Skeletal muscle tissue (tissue), 3 donors: ENCODE measurements at regions not wholly inside any gene's neighbourhood (a gene's known extent, or its start where the extent isn't known, plus 50 kb on each side); places are given as distances from the start of the nearest gene placed in this dataset.

ENCODE experiments used
- H3K27ac ChIP-seq: one replicate; pipeline ENCODE4 v1.7.0; 2013; ENCODE audit warnings: mild to moderate bottlenecking, low read depth, low read length, inconsistent platforms
- H3K27me3 ChIP-seq, 3 donors: one replicate each; pipeline ENCODE4 v1.7.0; 2013; ENCODE audit warnings: low read length in 3 of 3; ENCODE audit not compliant: control insufficient read depth in 3 of 3, insufficient read depth in 3 of 3
- H3K36me3 ChIP-seq, 3 donors: one replicate each; pipeline ENCODE4 v1.7.0; 2013; ENCODE audit warnings: low read length in 3 of 3; ENCODE audit not compliant: control insufficient read depth in 3 of 3, insufficient read depth in 3 of 3
- H3K4me1 ChIP-seq, 3 donors: one replicate each; pipeline ENCODE4 v1.7.0; 2013; ENCODE audit warnings: low read length in 3 of 3, mild to moderate bottlenecking in 3 of 3; ENCODE audit not compliant: control insufficient read depth in 3 of 3, insufficient read depth in 3 of 3
- H3K4me3 ChIP-seq, 3 donors: one replicate each; pipeline ENCODE4 v1.7.0; 2013; ENCODE audit warnings: low read length in 3 of 3
- H3K9ac ChIP-seq, 3 donors: one replicate each; pipeline ENCODE4 v1.7.0; 2013; ENCODE audit warnings: low read length in 3 of 3, mild to moderate bottlenecking in 3 of 3, moderate library complexity in 2 of 3, low read depth in 1 of 3
- H3K9me3 ChIP-seq, 3 donors: one replicate each; pipeline ENCODE4 v1.7.0; 2013; ENCODE audit warnings: low read length in 3 of 3; ENCODE audit not compliant: control insufficient read depth in 3 of 3
- donor health status: Osteomylitis.

DNA sequence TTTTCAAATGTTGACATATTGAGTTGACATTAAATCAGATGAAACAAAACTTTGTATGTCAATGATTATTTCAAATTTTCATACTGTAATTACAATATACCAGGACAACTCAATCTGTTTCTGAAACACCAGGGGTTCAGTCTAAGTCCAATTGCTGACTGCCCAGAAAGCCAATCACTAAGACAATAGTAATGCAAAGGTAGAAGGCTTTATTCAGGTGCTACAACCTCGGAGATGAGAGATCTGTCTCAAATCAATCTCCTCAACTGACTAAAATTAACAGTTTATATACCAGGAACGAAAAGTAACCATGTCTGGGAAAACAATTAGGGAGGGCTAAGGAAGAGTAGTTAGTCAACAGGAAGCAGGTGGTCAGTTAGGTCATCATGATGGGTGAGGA, 1400.4 kb downstream of the SUCLG1 start:
- Histone ChIP-seq H3K9ac (no peak overlapping the region), H3K9me3 (no peaks in the 10 kb centered on the region), H3K27ac (no peak overlapping the region), H3K4me3 (no peak overlapping the region), H3K27me3 (no peaks in the 10 kb centered on the region), H3K36me3 (no peaks in the 10 kb centered on the region), H3K4me1 (no peaks in the 10 kb centered on the region)

DNA sequence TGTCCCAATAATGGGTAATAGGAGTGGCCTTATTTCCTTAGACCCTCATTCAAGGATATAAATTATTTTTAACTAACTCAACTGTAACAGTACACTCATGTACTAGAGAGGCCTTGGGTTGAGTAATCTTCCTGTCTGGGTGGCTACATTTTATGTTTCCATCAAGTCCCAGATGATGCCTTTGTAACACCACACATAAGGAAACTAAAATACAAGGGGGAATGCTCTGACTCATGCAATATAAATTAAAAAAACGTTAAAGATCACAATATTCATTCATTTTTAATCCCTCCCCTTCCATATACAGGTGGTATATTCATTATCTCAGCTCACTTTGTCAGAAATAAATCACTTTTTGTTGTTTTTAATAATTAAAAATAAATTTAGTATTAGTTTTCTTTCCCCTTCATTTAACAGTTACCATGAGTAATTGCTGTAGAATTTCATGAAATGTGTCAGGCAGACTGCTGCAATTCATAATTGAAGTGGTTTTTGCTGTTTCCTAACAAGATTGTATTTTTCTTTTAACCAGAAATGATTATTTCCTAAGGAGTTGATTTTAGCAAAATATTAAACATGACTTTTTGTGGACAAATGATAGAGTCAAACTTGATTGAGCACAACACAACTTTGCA, 1403.6 kb downstream of the SUCLG1 start:
- Histone ChIP-seq H3K9me3 (no peaks in the 10 kb centered on the region), H3K36me3 (no peaks in the 10 kb centered on the region), H3K4me3 (no peak overlapping the region), H3K9ac (no peak overlapping the region), H3K4me1 (no peaks in the 10 kb centered on the region), H3K27ac (no peak overlapping the region), H3K27me3 (no peaks in the 10 kb centered on the region)

DNA sequence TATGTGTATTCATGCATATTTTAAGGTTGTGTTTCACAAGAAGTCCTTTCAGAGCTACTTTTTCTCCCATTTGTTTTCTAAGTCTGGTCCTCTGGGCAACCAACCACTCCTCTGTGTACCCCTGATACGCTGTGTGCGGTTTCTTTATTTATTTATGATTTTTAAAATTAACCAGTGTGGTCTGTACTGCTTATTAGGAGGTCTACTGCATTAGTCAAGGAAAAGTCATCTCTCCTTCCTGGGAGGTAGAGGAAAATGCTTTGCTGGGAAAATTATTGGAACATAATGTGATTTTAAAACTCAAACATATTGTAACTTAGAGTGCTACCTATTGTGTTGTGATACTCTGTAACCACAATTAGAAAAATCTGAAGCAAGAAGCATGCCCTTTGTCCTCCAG, 1404.3 kb downstream of the SUCLG1 start:
- no peaks in the 10 kb centered on the region for H3K36me3 ChIP-seq
- H3K4me1 ChIP-seq: no peaks in the 10 kb centered on the region
- H3K9ac ChIP-seq: no peak overlapping the region
- no peak overlapping the region for H3K27ac ChIP-seq
- no peaks in the 10 kb centered on the region for H3K9me3 ChIP-seq
- no peak overlapping the region for H3K4me3 ChIP-seq
- no peaks in the 10 kb centered on the region for H3K27me3 ChIP-seq

DNA sequence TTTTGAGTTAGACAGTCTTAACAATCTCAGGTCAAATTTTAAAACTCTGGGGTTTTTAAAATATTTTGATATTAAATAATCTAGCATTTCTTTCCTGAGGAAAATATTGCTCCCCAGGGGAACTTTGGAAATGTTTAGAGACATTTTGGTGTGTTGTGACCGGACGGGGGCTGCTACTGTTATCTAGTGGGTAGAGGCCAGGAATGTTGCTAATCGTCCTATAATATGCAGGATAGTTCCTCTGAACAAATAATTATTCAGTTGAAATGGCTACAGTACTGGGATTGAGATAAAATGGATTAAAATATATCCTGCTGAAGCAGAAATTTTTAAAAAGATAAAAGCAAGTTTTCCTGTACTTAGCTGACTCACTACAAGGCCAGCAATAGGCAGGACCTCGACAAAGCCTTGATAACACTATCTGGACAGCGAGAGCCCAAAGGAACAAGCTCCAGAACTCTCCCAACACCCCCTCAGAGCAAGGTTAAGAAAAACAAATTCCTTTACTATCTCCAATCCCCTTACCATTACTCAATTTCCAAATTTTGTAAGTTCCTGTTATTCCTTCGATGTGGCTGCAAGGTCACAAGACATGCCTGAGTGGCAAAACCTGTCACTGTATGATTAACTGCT, 1407.4 kb downstream of the SUCLG1 start:
- no peaks in the 10 kb centered on the region for H3K36me3 ChIP-seq
- no peak overlapping the region for H3K9ac ChIP-seq
- no peak overlapping the region for H3K4me3 ChIP-seq
- H3K4me1 ChIP-seq: no peaks in the 10 kb centered on the region
- H3K27me3 ChIP-seq: no peaks in the 10 kb centered on the region
- no peak overlapping the region for H3K27ac ChIP-seq
- H3K9me3 ChIP-seq: no peaks in the 10 kb centered on the region

DNA sequence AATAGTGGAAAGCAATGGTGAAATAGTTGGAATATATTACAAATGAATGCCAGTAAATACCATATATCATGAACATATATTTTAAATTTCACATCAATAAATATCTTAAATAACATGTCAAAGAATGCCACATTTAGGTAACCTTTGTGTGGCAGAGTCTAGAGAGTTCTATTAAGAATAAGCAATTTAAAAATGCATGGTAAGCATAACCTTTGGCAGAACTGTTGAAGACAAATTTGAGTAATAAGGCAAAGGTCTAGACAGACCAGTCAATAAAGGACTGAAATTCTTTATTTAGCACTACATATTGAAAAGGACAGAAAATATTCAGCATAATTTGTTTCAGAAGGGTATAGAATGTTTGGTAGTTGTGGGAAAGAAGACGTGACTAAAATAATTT, 1417.0 kb downstream of the SUCLG1 start:
- Histone ChIP-seq H3K27me3 (no peaks in the 10 kb centered on the region), H3K9ac (no peak overlapping the region), H3K27ac (no peak overlapping the region), H3K4me1 (no peaks in the 10 kb centered on the region), H3K4me3 (no peak overlapping the region), H3K36me3 (no peaks in the 10 kb centered on the region), H3K9me3 (no peaks in the 10 kb centered on the region)

DNA sequence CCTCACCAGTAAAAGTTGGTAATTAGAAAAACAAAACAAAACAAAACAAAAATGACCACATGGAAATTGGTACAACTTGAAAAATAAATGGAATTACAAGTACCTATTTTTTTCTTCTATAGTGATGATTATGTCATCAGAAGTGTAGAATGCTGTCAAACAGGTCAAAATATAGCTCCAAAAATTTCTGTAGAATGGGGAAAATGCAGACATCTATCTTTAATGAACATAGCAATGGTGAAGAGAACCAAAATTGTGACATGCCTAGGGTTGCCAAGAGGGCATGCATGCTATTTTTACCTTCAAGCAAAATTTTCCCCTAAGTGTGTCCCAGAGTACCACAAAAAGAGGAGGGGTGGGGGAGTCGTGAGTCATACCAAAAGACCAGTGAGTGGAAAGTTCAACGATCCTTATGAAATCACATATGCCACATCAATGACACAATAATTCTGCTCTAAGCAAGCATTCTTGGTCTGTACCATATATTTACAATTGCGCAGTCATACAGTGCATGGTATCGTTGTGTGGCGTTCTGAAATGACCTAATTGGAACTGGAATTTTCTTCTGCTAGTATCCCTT, 1436.4 kb downstream of the SUCLG1 start:
- Histone ChIP-seq H3K9me3 (no peaks in the 10 kb centered on the region), H3K36me3 (no peaks in the 10 kb centered on the region), H3K4me1 (no peaks in the 10 kb centered on the region), H3K4me3 (no peak overlapping the region), H3K9ac (no peak overlapping the region), H3K27ac (no peak overlapping the region), H3K27me3 (no peaks in the 10 kb centered on the region)

DNA sequence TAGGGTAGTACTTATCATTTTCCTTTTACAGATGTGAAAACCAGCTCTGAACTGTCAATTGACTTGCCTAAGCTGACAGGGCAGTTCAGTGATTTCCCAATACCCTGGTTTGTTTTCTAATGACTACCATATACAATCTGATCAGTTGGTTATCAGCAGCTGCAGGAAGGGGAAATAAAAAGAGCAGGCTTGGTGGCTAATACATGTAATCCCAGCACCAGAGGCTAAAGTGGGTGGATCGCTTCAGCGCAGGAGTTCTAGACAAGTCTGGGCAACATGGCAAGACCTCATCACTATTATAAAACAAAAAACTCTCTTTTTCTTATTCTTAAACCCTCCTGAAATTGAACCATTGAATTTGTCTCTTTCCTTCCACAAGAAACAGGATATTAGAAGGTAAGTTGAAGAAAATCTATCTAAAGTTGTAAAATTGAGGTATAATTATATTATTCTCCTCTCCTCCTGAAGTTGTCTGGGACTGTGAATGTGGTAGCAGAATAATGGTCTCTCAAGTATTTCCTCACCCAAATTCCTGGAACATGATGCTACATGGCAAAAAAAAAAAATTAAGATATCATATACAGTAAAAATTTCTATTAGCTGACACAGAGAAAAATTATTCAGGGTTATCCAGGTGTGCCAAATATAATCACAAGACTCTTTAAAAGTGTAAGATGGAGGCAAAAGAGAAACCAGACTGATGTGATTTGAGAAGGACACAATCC, 1441.6 kb downstream of the SUCLG1 start:
- no peaks in the 10 kb centered on the region for H3K27me3 ChIP-seq
- H3K9ac ChIP-seq: no peak overlapping the region
- H3K9me3 ChIP-seq: no peaks in the 10 kb centered on the region
- no peaks in the 10 kb centered on the region for H3K36me3 ChIP-seq
- H3K4me3 ChIP-seq: no peak overlapping the region
- H3K27ac ChIP-seq: no peak overlapping the region
- no peaks in the 10 kb centered on the region for H3K4me1 ChIP-seq

DNA sequence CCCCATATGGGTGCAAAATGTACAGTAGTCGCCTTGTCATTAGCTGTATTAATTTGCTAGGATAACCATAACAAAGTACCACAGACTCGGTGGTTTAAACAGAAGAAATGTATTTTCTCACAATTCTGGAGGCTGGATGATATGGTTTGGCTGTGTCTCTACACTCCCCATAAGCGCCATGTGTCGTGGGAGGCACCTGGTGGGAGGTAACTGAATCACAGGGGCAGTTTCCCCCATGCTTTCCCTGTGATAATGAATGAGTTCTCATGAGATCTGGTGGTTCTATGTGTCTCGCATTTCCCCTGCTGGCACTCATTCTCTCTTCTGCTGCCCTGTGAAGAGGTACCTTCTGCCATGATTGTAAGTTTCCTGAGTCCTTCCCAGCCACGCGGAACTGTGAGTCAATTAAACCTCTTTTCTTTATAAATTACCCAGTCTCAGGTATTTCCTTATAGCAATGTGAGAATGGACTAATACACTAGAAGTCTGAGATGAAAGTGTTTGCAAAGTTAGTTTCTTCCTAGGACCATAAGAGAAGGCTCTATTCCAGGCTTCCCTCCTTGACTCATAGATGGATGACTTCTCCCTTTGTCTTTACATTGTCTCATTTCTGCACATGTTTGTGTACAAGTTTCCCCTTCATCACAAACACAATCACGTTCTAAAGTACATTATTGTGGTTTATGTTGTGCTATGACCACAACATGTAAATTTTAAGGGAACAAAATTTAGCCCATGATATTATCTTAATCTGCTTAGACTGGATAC, 1442.6 kb downstream of the SUCLG1 start:
- Histone ChIP-seq H3K27me3 (no peaks in the 10 kb centered on the region), H3K9me3 (no peaks in the 10 kb centered on the region), H3K4me3 (no peak overlapping the region), H3K4me1 (no peaks in the 10 kb centered on the region), H3K36me3 (no peaks in the 10 kb centered on the region), H3K27ac (no peak overlapping the region), H3K9ac (no peak overlapping the region)

DNA sequence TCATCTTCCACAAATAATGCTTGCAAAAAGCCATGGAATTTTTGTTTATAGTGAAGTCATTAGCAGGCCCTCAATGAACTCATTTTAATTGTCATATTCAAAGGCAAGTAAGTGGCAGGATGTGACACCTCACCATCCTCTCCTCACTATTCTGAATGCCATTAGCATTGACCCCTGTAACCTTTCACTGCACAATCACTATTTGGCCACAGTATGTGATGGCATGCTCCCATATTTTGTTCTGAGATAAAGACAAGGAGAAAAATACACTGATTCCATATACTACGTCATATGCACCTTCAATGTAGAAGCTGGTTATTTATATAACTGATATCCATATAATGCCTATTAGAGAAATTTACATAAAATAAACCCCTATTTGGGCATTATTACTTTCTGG, 1443.2 kb downstream of the SUCLG1 start:
- Histone ChIP-seq H3K36me3 (no peaks in the 10 kb centered on the region), H3K4me3 (no peak overlapping the region), H3K9me3 (no peaks in the 10 kb centered on the region), H3K27me3 (no peaks in the 10 kb centered on the region), H3K9ac (no peak overlapping the region), H3K27ac (no peak overlapping the region), H3K4me1 (no peaks in the 10 kb centered on the region)
